NT2/D1 (cell line): ENCODE measurements at regions not wholly inside any gene's neighbourhood (a gene's known extent, or its start where the extent isn't known, plus 50 kb on each side); places are given as distances from the start of the nearest gene placed in this dataset.

Source experiments
- DNase-seq: peaks from one replicate; pipeline ENCODE4 v3.0.0-alpha.2; 2011; ENCODE audit warnings: low read depth, low spot score
- H3K27me3 ChIP-seq: 2 replicates; pipeline ENCODE4 v1.6.0; 2011; ENCODE audit warnings: mild to moderate bottlenecking; ENCODE audit not compliant: insufficient read length, insufficient read depth
- H3K36me3 ChIP-seq: 2 replicates; pipeline ENCODE4 v1.6.1; 2011; ENCODE audit warnings: mild to moderate bottlenecking, low read length, mixed read lengths; ENCODE audit not compliant: insufficient read depth, insufficient read length
- H3K4me1 ChIP-seq: 2 replicates; pipeline ENCODE4 v1.5.1; 2011; ENCODE audit not compliant: insufficient read depth, insufficient read length
- H3K4me3 ChIP-seq: 2 replicates; pipeline ENCODE4 v1.5.1; 2011; ENCODE audit warnings: low read depth; ENCODE audit not compliant: insufficient read length
- H3K9ac ChIP-seq: 2 replicates; pipeline ENCODE4 v1.6.0; 2011; ENCODE audit warnings: low read depth; ENCODE audit not compliant: insufficient read length
- H3K9me3 ChIP-seq: 2 replicates; pipeline ENCODE4 v1.5.1; 2011; ENCODE audit warnings: mild to moderate bottlenecking, low read length; ENCODE audit not compliant: insufficient read depth
- SUZ12 ChIP-seq: IDR thresholded peaks from 2 replicates; pipeline ENCODE4 v1.6.1; 2011; ENCODE audit not compliant: insufficient read length, insufficient read depth; ENCODE audit errors: extremely low read depth
- YY1 ChIP-seq: IDR thresholded peaks from 2 replicates; pipeline ENCODE4 v1.6.1; 2011; ENCODE audit not compliant: insufficient read length, insufficient read depth
- ZNF274 ChIP-seq: IDR thresholded peaks from 2 replicates; pipeline ENCODE4 v1.6.1; 2011; ENCODE audit warnings: mild to moderate bottlenecking, low read depth, low read length

- TF ChIP-seq YY1 (no peak), ZNF274 (no peak), SUZ12 (no peak)
- DNase-seq: no peak
- peaks cover 21% of the 10 kb centered on the region; the same call in 1 of the 2 replicates for H3K9me3 ChIP-seq
- H3K9ac ChIP-seq: no peak overlapping the region
- no peaks in the 10 kb centered on the region for H3K4me1 ChIP-seq
- no peaks in the 10 kb centered on the region for H3K27me3 ChIP-seq
- H3K4me3 ChIP-seq: no peak overlapping the region
- H3K36me3 ChIP-seq: no peaks in the 10 kb centered on the region
Observed at GRCh38 chr22:34057726-34058125, 137.4 kb upstream of the LARGE1 start.

GRCh38 chr22:34064696-34065095, 144.4 kb upstream of the LARGE1 start:
- no peaks in the 10 kb centered on the region for H3K36me3 ChIP-seq
- H3K4me1 ChIP-seq: no peaks in the 10 kb centered on the region
- no peak for TF ChIP-seq ZNF274
- no peaks in the 10 kb centered on the region for H3K27me3 ChIP-seq
- no peak for DNase-seq
- H3K9me3 ChIP-seq: peaks cover 8% of the 10 kb centered on the region; the same call in 1 of the 2 replicates
- H3K4me3 ChIP-seq: no peak overlapping the region
- no peak overlapping the region for H3K9ac ChIP-seq

- no peak for TF ChIP-seq SUZ12
- H3K9ac ChIP-seq: no peak overlapping the region
Observed at GRCh38 chr22:34067031-34067430, 146.8 kb upstream of the LARGE1 start.

GRCh38 chr22:34068001-34068400, 147.7 kb upstream of the LARGE1 start:
- Histone ChIP-seq H3K9ac (no peak overlapping the region), H3K36me3 (no peaks in the 10 kb centered on the region), H3K9me3 (no peaks in the 10 kb centered on the region), H3K27me3 (no peaks in the 10 kb centered on the region), H3K4me3 (no peak overlapping the region), H3K4me1 (no peaks in the 10 kb centered on the region)
- TF ChIP-seq YY1: no peak
- no peak for DNase-seq

More at GRCh38 chr22:34067031-34067430, 146.8 kb upstream of the LARGE1 start:
- DNase-seq: no peak
- no peaks in the 10 kb centered on the region for H3K27me3 ChIP-seq
- H3K4me1 ChIP-seq: no peaks in the 10 kb centered on the region
- H3K4me3 ChIP-seq: no peak overlapping the region
- no peaks in the 10 kb centered on the region for H3K9me3 ChIP-seq
- H3K36me3 ChIP-seq: no peaks in the 10 kb centered on the region

- Histone ChIP-seq H3K9me3 (no peaks in the 10 kb centered on the region), H3K9ac (no peak overlapping the region), H3K4me3 (no peak overlapping the region), H3K4me1 (no peaks in the 10 kb centered on the region), H3K36me3 (no peaks in the 10 kb centered on the region), H3K27me3 (no peaks in the 10 kb centered on the region)
- TF ChIP-seq ZNF274: no peak
- TF ChIP-seq YY1: no peak
- TF ChIP-seq SUZ12: no peak
- DNase-seq: no peak
Observed at GRCh38 chr22:34070051-34070450, 149.8 kb upstream of the LARGE1 start.

- Histone ChIP-seq H3K36me3 (no peaks in the 10 kb centered on the region), H3K4me1 (no peaks in the 10 kb centered on the region), H3K9ac (no peak overlapping the region), H3K9me3 (no peaks in the 10 kb centered on the region), H3K4me3 (no peak overlapping the region), H3K27me3 (no peaks in the 10 kb centered on the region)
- TF ChIP-seq SUZ12 (no peak), YY1 (no peak), ZNF274 (no peak)
- no peak for DNase-seq
Observed at GRCh38 chr22:34070531-34070930, 150.3 kb upstream of the LARGE1 start.

- Histone ChIP-seq H3K4me1 (no peaks in the 10 kb centered on the region), H3K27me3 (no peaks in the 10 kb centered on the region), H3K4me3 (no peak overlapping the region), H3K9me3 (no peaks in the 10 kb centered on the region), H3K9ac (no peak overlapping the region), H3K36me3 (no peaks in the 10 kb centered on the region)
- no peak for DNase-seq
- TF ChIP-seq YY1 (no peak), ZNF274 (no peak), SUZ12 (no peak)
Observed at GRCh38 chr22:34072585-34072984, 152.3 kb upstream of the LARGE1 start.

- no peak for DNase-seq
- no peaks in the 10 kb centered on the region for H3K27me3 ChIP-seq
- H3K36me3 ChIP-seq: no peaks in the 10 kb centered on the region
- no peak for TF ChIP-seq ZNF274
- H3K4me3 ChIP-seq: no peak overlapping the region
- no peaks in the 10 kb centered on the region for H3K4me1 ChIP-seq
- no peaks in the 10 kb centered on the region for H3K9me3 ChIP-seq
- H3K9ac ChIP-seq: no peak overlapping the region
Observed at GRCh38 chr22:34080433-34080832, 160.2 kb upstream of the LARGE1 start.
